PC-9 (cell line): ENCODE measurements at regions not wholly inside any gene's neighbourhood (a gene's known extent, or its start where the extent isn't known, plus 50 kb on each side); places are given as distances from the start of the nearest gene placed in this dataset.

Source experiments
- BruUV-seq: library from RNA; stranded (reverse); fragments of 400-500 nt; replicated peaks from 2 replicates; lab custom pipeline; 2021; lab: Mats Ljungman, UMichigan
- CTCF ChIA-PET: fragments of 300-600 bp; sonication (Branson Sonifier 250); formaldehyde crosslinking; loops from one replicate; lab custom pipeline; 2022; ENCODE audit warnings: antibody characterized with exemption; lab: Charles Lee
- POLR2A ChIA-PET: fragments of 300-600 bp; sonication (Branson Sonifier 250); formaldehyde crosslinking; loops from one replicate; lab custom pipeline; 2022; ENCODE audit warnings: antibody characterized with exemption; ENCODE audit not compliant: unreplicated experiment; lab: Charles Lee
- DNase-seq, 2 experiments: peaks; one replicate each; pipeline versions ENCODE4 v3.0.0 to v3.0.0-alpha.2; 2015 to 2022; ENCODE audit warnings: mixed read lengths in 1 of 2
- H2AFZ ChIP-seq: fragments of 200-600 bp; sonication (generic); 2 replicates; pipeline ENCODE4 v1.8.1; 2017; ENCODE audit warnings: antibody characterized with exemption
- H3F3A ChIP-seq: fragments of 200-600 bp; sonication (generic); 2 replicates; pipeline ENCODE4 v1.8.1; 2017; ENCODE audit warnings: antibody characterized with exemption, mild to moderate bottlenecking, low read depth; ENCODE audit not compliant: insufficient read depth
- H3K27ac ChIP-seq: fragments of 200-600 bp; sonication (generic); 2 replicates; pipeline ENCODE4 v1.6.1; 2016; ENCODE audit warnings: mixed run types
- H3K27me3 ChIP-seq: fragments of 200-600 bp; sonication (generic); 2 replicates; pipeline ENCODE4 v1.6.1; 2016; ENCODE audit warnings: low read depth, mixed run types; ENCODE audit not compliant: insufficient read depth
- H3K36me3 ChIP-seq: fragments of 200-600 bp; sonication (generic); 2 replicates; pipeline ENCODE4 v1.6.1; 2016; ENCODE audit warnings: low read depth, mixed run types
- H3K4me1 ChIP-seq: fragments of 200-600 bp; sonication (generic); replicated peaks from 2 replicates; pipeline ENCODE4 v1.6.1; 2016; ENCODE audit warnings: mixed run types; ENCODE audit not compliant: insufficient read depth
- H3K4me2 ChIP-seq: fragments of 200-600 bp; sonication (generic); 2 replicates; pipeline ENCODE4 v1.6.1; 2017; ENCODE audit warnings: mixed run types
- H3K4me3 ChIP-seq: fragments of 200-600 bp; sonication (generic); 2 replicates; pipeline ENCODE4 v1.6.1; 2016; ENCODE audit warnings: mixed run types
- H3K79me2 ChIP-seq: fragments of 200-600 bp; sonication (generic); 2 replicates; pipeline ENCODE4 v1.6.1; 2017; ENCODE audit warnings: low read depth, mixed run types
- H3K9me2 ChIP-seq: fragments of 200-600 bp; sonication (generic); 2 replicates; pipeline ENCODE4 v1.8.1; 2017; ENCODE audit warnings: mild to moderate bottlenecking; ENCODE audit not compliant: insufficient read depth
- H3K9me3 ChIP-seq: fragments of 200-600 bp; sonication (generic); 2 replicates; pipeline ENCODE4 v1.8.1; 2016; ENCODE audit warnings: low read depth; ENCODE audit not compliant: insufficient read depth
- H4K20me1 ChIP-seq: fragments of 200-600 bp; sonication (generic); 2 replicates; pipeline ENCODE4 v1.8.1; 2017; ENCODE audit not compliant: insufficient read depth
- CTCF ChIP-seq: fragments of 200-600 bp; sonication (generic); conservative IDR thresholded peaks from 2 replicates; pipeline ENCODE4 v1.6.1; 2017; ENCODE audit warnings: mixed run types, antibody characterized with exemption, mild to moderate bottlenecking, moderate library complexity
- EZH2 ChIP-seq: fragments of 200-600 bp; sonication (generic); IDR thresholded peaks from 2 replicates; pipeline ENCODE4 v1.8.0; 2017; ENCODE audit warnings: antibody characterized with exemption, low read depth
- intact Hi-C: fragments of 100-400 bp; cut with micrococcal nuclease; formaldehyde crosslinking; loops from one replicate; pipeline ENCODE4 v1.10.0; 2022; ENCODE audit not compliant: unreplicated experiment

- ChIA-PET CTCF (no interaction called here), POLR2A (no interaction called here)
- Histone ChIP-seq H3K27me3 (no peaks in the 10 kb centered on the region), H3K4me1 (0 out of 2 replicates have a peak, but pooled peaks cover 4% of the 10 kb centered on the region), H3K36me3 (no peaks in the 10 kb centered on the region), H3K27ac (no peak overlapping the region), H3F3A (no peaks in the 10 kb centered on the region), H3K79me2 (no peaks in the 10 kb centered on the region), H4K20me1 (no peaks in the 10 kb centered on the region), H3K9me2 (no peaks in the 10 kb centered on the region), H3K9me3 (no peaks in the 10 kb centered on the region), H3K4me2 (peak overlapping the region; percentile 63), H3K4me3 (no peak overlapping the region; the same call in 1 of the 2 replicates), H2AFZ (no peak overlapping the region)
- intact Hi-C loops, result loop anchor here (10.0 kb wide), 1 partner anchor 392 kb away; no protein-coding TSS in a partner anchor
- DNase-seq, result peak; percentile 19 to 63
- no TSS peak for BruUV-seq
- no peak for TF ChIP-seq EZH2
- no peak for TF ChIP-seq CTCF
Observed at GRCh38 chr6:5866547-5867051, 140.1 kb downstream of the NRN1 start.

- POLR2A ChIA-PET, result no interaction called here
- Histone ChIP-seq H3K27me3 (peaks cover 2% of the 10 kb centered on the region; the same call in 1 of the 2 replicates), H3K4me3 (no peak overlapping the region), H3K9me3 (no peaks in the 10 kb centered on the region), H3K4me2 (no peak overlapping the region), H3F3A (no peaks in the 10 kb centered on the region), H2AFZ (no peak overlapping the region), H3K36me3 (no peaks in the 10 kb centered on the region), H3K9me2 (no peaks in the 10 kb centered on the region), H4K20me1 (no peaks in the 10 kb centered on the region), H3K27ac (no peak overlapping the region), H3K79me2 (no peaks in the 10 kb centered on the region), H3K4me1 (0 out of 2 replicates have a peak, but pooled peaks cover 4% of the 10 kb centered on the region)
- CTCF ChIA-PET, result no interaction called here
- intact Hi-C loops, result loop anchor here (10.0 kb wide), 1 partner anchor 391 kb away; no protein-coding TSS in a partner anchor
- BruUV-seq, result no TSS peak
- TF ChIP-seq CTCF (no peak), EZH2 (no peak)
- no peak for DNase-seq
Observed at GRCh38 chr6:5865506-5866031, 141.2 kb downstream of the NRN1 start.

- Histone ChIP-seq H3K4me2 (no peak overlapping the region), H3K27ac (no peak overlapping the region), H3K79me2 (no peaks in the 10 kb centered on the region), H2AFZ (no peak overlapping the region), H3K27me3 (peaks cover 6% of the 10 kb centered on the region; the same call in 1 of the 2 replicates), H3F3A (no peaks in the 10 kb centered on the region), H3K9me3 (no peaks in the 10 kb centered on the region), H3K36me3 (no peaks in the 10 kb centered on the region), H3K4me3 (no peak overlapping the region), H4K20me1 (no peaks in the 10 kb centered on the region), H3K9me2 (no peaks in the 10 kb centered on the region), H3K4me1 (no peaks in the 10 kb centered on the region)
- ChIA-PET POLR2A (no interaction called here), CTCF (no interaction called here)
- no TSS peak for BruUV-seq
- DNase-seq, result no peak
- intact Hi-C loops, result loop anchor here (10.0 kb wide), 1 partner anchor 386 kb away; no protein-coding TSS in a partner anchor
- no peak for TF ChIP-seq CTCF
- TF ChIP-seq EZH2, result no peak
Observed at GRCh38 chr6:5860849-5861248, 145.9 kb downstream of the NRN1 start.
